Aorta (tissue), 5 donors: ENCODE measurements at regions not wholly inside any gene's neighbourhood (a gene's known extent, or its start where the extent isn't known, plus 50 kb on each side); places are given as distances from the start of the nearest gene placed in this dataset.
A peak's percentile ranks its signal among the peaks of the same experiment; 100 is the strongest.

ENCODE experiments used
- ATAC-seq: fragments of 200-7000 bp; cut with Tn5 transposase; one replicate; pipeline ENCODE4 v1.9.1; 2022; ENCODE audit warnings: moderate library complexity; ENCODE audit not compliant: low FRiP score
- DNase-seq, 2 donors: peaks; one replicate each; pipeline ENCODE4 v3.0.0-alpha.2; 2020
- H3K27ac ChIP-seq, 2 donors: one replicate each; pipeline ENCODE4 v1.5.1; 2013; ENCODE audit warnings: low read length in 2 of 2, mild to moderate bottlenecking in 2 of 2, moderate library complexity in 2 of 2, control low read depth in 1 of 2, inconsistent platforms in 1 of 2, low read depth in 1 of 2
- H3K27me3 ChIP-seq, 2 donors: one replicate each; pipeline ENCODE4 v1.6.1; 2013; ENCODE audit warnings: control low read depth in 1 of 2, low read length in 1 of 2, mild to moderate bottlenecking in 1 of 2, moderate library complexity in 1 of 2; ENCODE audit not compliant: insufficient read depth in 2 of 2, control insufficient read depth in 1 of 2
- H3K36me3 ChIP-seq, 2 donors: one replicate each; pipeline ENCODE4 v1.6.1; 2013; ENCODE audit warnings: control low read depth in 1 of 2, low read length in 1 of 2, mild to moderate bottlenecking in 1 of 2; ENCODE audit not compliant: insufficient read depth in 2 of 2, control insufficient read depth in 1 of 2
- H3K4me1 ChIP-seq, 2 donors: one replicate each; pipeline ENCODE4 v1.6.1; 2013; ENCODE audit warnings: low read length in 2 of 2, control low read depth in 1 of 2, mild to moderate bottlenecking in 1 of 2, moderate library complexity in 1 of 2; ENCODE audit not compliant: insufficient read depth in 2 of 2, control insufficient read depth in 1 of 2
- H3K4me3 ChIP-seq, 2 donors: one replicate each; pipeline ENCODE4 v1.5.1; 2013; ENCODE audit warnings: low read length in 2 of 2, control low read depth in 1 of 2, mild to moderate bottlenecking in 1 of 2
- H3K9me3 ChIP-seq: one replicate; pipeline ENCODE4 v1.6.1; 2013; ENCODE audit warnings: mild to moderate bottlenecking, low read length; ENCODE audit not compliant: control insufficient read depth
- WGBS, 2 donors: extraction: QIAGEN DNeasy Blood & Tissue Kit; methylation state at CpG; one replicate each; pipeline ENCODE4 v1.1.7; 2013; 5-methylcytosine and 5-hydroxymethylcytosine counted together
- intact Hi-C, 2 donors: fragments of 100-400 bp; cut with DNase I; formaldehyde crosslinking; loops; one replicate each; pipeline versions ENCODE4 v1.14.2 to v1.15.0; 2022
- donor health status: healthy with polysubstance abuse.
- donor health status: Bipolar disorder and iron deficiency.
- donor health status: DM: no; HTN: no; CAD: no.
- donor health status: DM: no; HTN: no; CAD: no.
- donor health status: DM: yes; HTN: yes; CAD: no.

DNA sequence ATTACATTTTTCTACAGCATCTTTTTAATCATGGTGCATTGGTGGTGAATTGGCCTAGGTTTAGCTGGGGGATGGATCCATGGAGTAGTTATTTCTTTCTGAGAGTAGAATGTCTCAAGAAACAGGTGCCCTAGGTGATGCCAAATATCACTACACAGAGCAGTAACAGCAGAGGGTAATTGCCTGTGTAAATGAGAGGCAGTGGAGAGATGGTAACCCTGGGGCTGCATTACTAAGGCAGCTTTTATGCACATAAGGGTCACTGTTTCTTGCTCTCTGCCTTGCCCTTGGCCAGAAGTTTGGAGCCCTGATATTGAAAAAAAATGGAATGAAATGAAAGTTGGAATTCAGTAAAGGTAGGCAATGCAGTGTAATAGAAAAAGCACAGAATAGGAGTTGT is 604.0 kb downstream of the NOVA1 start:
- ATAC-seq, result no peak

DNA sequence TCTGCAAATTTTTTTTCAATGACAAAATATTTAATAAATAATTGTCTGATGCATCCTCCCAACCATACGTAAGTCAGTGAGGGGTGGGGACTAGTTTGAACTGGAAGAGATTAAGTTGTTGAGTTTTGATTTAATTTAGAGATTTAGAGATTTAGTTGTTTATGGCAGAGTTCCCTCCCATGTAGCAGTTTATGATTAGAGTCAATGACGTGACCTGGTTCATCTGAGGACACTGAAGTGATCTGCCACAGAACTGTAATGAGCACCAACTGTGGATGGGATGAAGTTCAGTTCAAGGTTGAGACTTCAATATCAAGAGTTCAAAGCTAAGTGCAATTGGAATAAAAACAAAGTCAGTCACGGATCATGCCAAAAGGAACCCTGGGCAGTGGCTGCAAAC is 609.3 kb downstream of the NOVA1 start:
- no peak overlapping the region for H3K27ac ChIP-seq
- ATAC-seq, result no peak
- no peak overlapping the region for H3K4me3 ChIP-seq
- WGBS, 2 donors, result 61 to 65% methylated on average over 3 of the region's 3 CpGs
- H3K9me3 ChIP-seq, result no peaks in the 10 kb centered on the region
- H3K36me3 ChIP-seq, result no peaks in the 10 kb centered on the region
- DNase-seq, result no peak
- H3K27me3 ChIP-seq, result no peaks in the 10 kb centered on the region
- intact Hi-C loops, result no loop called here
- H3K4me1 ChIP-seq, result no peaks in the 10 kb centered on the region

More for the DNA sequence above, 604.0 kb downstream of the NOVA1 start:
- Histone ChIP-seq H3K27me3 (no peaks in the 10 kb centered on the region), H3K27ac (no peak overlapping the region), H3K9me3 (no peaks in the 10 kb centered on the region), H3K4me1 (no peaks in the 10 kb centered on the region), H3K4me3 (no peak overlapping the region), H3K36me3 (no peaks in the 10 kb centered on the region)
- no peak for DNase-seq
- intact Hi-C loops, result no loop called here

DNA sequence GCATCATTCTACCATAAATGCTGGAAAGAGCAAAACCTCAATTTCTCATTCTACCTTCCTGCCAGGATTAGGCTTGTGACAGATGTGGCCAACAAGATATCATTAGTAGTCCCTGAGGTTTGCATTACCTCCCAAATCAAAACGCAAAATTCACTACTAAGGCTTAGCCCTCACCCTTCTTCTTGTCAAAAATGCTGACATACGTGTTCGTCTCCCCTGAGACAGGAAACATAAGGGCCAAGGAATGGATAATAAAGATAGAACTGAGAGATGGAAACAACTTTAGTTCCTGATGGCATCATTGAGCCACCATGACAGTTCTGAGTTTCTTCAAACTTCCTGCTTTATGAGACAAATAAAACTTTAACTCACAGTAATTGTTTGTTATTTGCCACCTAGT is 642.1 kb downstream of the NOVA1 start:
- Histone ChIP-seq H3K4me1 (no peaks in the 10 kb centered on the region), H3K9me3 (no peaks in the 10 kb centered on the region), H3K27me3 (no peaks in the 10 kb centered on the region), H3K36me3 (no peaks in the 10 kb centered on the region), H3K27ac (no peak overlapping the region), H3K4me3 (no peak overlapping the region)
- no peak for DNase-seq
- ATAC-seq, result no peak
- intact Hi-C loops, result no loop called here
- 72 to 83% methylated on average over 3 of the region's 3 CpGs for WGBS, 2 donors

DNA sequence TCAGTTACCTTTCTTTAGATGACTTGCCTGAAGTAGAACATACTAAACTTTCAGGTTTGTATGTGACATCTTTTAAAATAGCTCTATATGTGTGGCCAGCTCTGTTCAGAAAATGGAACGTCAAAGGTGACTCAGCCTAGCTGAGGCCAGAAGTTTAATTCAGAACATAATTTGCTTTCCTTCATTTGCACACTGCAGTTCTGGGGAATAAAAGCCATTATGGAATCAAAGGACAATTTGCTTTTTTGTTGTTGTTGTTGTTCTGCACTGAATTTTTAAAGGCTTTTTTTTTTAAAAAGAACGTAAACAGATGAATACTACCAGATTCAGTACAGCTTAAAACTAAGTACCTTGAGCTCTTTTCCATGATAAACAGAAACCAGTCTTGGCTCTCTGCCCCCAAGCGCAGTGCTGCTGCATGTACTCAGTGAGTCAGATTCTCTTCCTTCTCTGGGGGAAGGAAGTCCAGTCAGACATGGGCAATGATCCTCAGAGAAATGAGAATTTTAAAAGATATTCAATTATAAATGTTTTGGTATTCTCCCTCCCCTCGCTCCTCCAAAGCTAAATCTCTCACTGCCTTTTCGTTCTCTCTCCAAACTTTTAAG is 644.2 kb downstream of the NOVA1 start:
- Histone ChIP-seq H3K4me3 (no peak overlapping the region), H3K27me3 (no peaks in the 10 kb centered on the region), H3K36me3 (no peaks in the 10 kb centered on the region), H3K27ac (no peak overlapping the region), H3K9me3 (no peaks in the 10 kb centered on the region), H3K4me1 (no peaks in the 10 kb centered on the region)
- peak; percentile 54 to 73 for DNase-seq
- no peak for ATAC-seq
- intact Hi-C loops, result no loop called here
- WGBS, 2 donors, result 45 to 61% methylated on average over 5 of the region's 5 CpGs

DNA sequence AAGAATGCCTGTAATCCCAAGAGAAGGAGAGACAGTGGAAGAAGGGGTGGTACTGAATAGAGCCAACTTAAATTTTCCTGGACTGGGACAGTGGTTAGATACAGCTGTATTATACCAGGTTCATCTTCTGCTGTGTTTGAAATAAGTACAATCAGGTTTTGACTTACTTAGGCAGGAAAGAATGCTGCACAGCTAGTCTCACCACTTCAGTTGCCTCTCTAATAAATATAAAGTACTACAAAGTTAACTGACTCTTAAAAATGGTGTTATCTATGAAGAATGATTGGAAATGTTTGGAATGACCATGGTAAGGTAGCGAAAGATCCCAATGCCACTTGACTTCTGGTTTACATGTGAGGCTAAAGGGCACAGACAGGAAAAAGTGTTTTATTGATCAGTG is 652.1 kb downstream of the NOVA1 start:
- H3K9me3 ChIP-seq, result no peaks in the 10 kb centered on the region
- intact Hi-C loops, result no loop called here
- 74 to 86% methylated on average over 1 of the region's 1 CpG for WGBS, 2 donors
- H3K27me3 ChIP-seq, result no peaks in the 10 kb centered on the region
- no peak overlapping the region for H3K4me3 ChIP-seq
- DNase-seq (no peak), ATAC-seq (no peak)
- H3K36me3 ChIP-seq, result no peaks in the 10 kb centered on the region
- no peaks in the 10 kb centered on the region for H3K4me1 ChIP-seq
- H3K27ac ChIP-seq, result no peak overlapping the region

DNA sequence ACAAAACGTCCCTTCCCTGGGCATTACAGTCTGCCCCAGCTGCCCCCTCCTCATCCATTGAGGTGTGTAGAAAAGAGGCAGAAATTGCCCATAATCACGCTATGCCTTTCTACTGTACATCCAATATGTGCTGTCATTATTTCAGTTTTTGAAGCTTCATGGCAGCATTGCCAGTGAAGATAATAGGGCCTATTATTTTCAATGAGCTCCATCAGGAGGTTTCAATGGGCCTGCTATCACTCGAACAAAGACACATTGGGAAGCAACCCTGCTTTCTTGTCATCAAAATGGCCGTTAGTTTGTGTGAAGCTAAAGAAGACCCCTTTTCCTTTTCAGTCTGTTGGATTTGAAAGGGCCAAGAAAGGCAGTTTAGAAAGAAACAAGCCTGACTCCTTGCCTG is 653.8 kb downstream of the NOVA1 start:
- WGBS, 2 donors, result 72 to 81% methylated on average over 4 of the region's 4 CpGs
- Histone ChIP-seq H3K27ac (no peak overlapping the region), H3K4me1 (no peaks in the 10 kb centered on the region), H3K27me3 (no peaks in the 10 kb centered on the region), H3K9me3 (no peaks in the 10 kb centered on the region), H3K4me3 (no peak overlapping the region), H3K36me3 (no peaks in the 10 kb centered on the region)
- ATAC-seq (no peak), DNase-seq (no peak)
- intact Hi-C loops, result no loop called here

DNA sequence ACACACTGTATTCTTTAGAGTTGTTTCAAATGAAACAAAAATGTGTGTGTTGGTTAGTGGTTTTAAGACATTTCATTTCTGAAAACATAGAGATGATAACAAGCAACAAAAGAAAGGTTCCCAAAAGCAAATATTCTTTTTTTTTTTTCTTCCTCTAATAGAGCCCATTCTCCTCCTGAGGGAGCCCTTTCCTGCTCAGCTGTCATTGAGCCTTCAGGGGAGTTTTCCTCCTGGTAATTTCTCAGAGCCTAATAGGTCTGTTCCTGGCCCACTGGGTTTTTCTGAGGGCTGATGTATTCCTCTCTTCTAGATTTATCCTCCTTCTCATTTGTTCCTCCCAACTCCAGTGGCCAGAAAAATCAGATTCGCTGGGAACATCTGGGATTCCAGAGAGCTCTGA is 654.5 kb downstream of the NOVA1 start:
- Histone ChIP-seq H3K36me3 (no peaks in the 10 kb centered on the region), H3K4me3 (no peak overlapping the region), H3K4me1 (no peaks in the 10 kb centered on the region), H3K27me3 (no peaks in the 10 kb centered on the region), H3K9me3 (no peaks in the 10 kb centered on the region), H3K27ac (no peak overlapping the region)
- DNase-seq (no peak), ATAC-seq (no peak)
- 82 to 86% methylated on average over 1 of the region's 1 CpG for WGBS, 2 donors
- intact Hi-C loops, result no loop called here

DNA sequence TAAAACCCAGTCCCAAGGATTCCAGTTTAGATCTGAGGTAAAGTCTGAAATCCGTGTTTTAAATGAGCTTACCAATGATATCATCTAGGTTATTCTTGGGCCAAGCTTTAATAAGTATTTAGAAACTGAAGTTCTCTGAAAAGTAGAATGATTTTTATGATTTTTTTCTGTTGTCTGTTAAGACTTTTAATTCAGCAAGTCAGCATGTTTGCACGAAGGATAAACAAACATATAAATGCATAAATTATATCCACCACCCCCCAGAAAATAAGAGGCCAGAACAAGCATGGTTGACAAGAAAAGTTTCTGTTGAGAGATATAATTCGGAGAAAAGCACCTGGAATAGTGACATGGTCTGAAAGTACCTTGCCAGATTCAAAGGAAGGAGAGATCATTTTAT is 655.7 kb downstream of the NOVA1 start:
- Histone ChIP-seq H3K27ac (no peak overlapping the region), H3K9me3 (no peaks in the 10 kb centered on the region), H3K4me1 (no peaks in the 10 kb centered on the region), H3K36me3 (no peaks in the 10 kb centered on the region), H3K27me3 (no peaks in the 10 kb centered on the region), H3K4me3 (no peak overlapping the region)
- ATAC-seq, result no peak
- intact Hi-C loops, result no loop called here
- WGBS, 2 donors, result 56 to 57% methylated on average over 3 of the region's 3 CpGs
- DNase-seq, result no peak

DNA sequence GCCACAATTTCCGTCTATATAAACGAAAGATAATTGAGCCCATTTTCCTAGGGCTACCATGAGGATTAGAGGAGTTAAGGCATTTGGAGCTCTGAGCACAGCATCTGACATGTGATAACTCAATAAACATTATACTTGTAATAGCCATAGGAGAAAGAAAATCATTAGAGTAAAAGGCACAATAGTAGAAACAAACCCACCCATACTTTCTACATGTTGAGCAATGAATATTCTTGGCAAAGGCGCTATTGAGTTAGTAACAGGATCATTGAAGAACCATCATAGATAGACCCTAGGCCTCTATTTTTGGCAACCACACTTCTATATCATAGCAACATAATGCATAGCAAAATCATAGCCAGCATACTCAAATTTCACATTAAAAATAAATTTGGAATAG is 664.1 kb downstream of the NOVA1 start:
- Histone ChIP-seq H3K4me3 (no peak overlapping the region), H3K27me3 (no peaks in the 10 kb centered on the region), H3K36me3 (no peaks in the 10 kb centered on the region), H3K27ac (no peak overlapping the region), H3K4me1 (no peaks in the 10 kb centered on the region), H3K9me3 (no peaks in the 10 kb centered on the region)
- ATAC-seq (no peak), DNase-seq (no peak)
- intact Hi-C loops, result no loop called here
- 36 to 37% methylated on average over 3 of the region's 3 CpGs for WGBS, 2 donors
